ENCODE measurements at regions not wholly inside any gene's neighbourhood (a gene's known extent, or its start where the extent isn't known, plus 50 kb on each side); places are given as distances from the start of the nearest gene placed in this dataset.
"Not testable (repeated sequence)": the region's sequence is repeated elsewhere in the genome, so short reads cannot be mapped to it uniquely, and the experiment has no call there.

DNA sequence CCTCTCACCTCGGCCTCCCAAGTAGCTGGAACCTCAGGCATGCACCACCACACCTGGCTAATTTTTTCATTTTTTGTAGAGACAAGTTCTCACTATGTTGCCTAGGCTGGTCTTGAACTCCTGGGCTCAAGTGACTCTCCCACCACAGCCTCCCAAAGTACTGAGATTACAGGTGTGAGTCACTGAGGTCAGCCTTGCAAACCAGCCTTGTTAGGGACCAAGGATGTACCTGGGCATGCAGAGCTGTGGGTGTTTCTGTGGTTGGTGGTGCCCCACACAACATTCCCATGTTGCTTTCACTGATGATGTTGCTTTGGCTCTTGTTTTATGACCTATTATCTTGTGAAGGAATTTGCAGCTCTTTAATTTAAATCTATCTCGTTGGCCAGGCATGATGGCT, 54.8 kb downstream of the OTUD1 start:
- no peak for DNase-seq

DNA sequence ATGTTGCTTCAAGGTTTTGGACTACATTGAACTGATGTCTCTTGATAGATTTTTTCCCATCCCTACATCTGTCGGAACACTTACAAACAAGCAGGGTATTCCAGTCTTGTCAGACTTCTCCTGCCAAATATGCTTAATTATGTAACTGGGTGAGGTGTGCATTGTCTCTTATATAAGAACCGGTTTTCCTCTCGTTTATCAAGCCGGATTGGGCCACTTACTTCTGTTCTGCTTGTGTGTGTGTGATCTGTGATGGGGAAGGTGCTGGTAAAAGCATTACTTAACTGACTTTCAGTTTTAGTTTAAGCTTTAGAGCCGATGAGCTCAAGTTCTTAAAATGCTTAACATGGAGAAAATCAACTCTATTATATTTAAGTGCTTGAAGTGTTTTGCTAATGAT, 57.9 kb downstream of the OTUD1 start:
- no peak for DNase-seq

DNA sequence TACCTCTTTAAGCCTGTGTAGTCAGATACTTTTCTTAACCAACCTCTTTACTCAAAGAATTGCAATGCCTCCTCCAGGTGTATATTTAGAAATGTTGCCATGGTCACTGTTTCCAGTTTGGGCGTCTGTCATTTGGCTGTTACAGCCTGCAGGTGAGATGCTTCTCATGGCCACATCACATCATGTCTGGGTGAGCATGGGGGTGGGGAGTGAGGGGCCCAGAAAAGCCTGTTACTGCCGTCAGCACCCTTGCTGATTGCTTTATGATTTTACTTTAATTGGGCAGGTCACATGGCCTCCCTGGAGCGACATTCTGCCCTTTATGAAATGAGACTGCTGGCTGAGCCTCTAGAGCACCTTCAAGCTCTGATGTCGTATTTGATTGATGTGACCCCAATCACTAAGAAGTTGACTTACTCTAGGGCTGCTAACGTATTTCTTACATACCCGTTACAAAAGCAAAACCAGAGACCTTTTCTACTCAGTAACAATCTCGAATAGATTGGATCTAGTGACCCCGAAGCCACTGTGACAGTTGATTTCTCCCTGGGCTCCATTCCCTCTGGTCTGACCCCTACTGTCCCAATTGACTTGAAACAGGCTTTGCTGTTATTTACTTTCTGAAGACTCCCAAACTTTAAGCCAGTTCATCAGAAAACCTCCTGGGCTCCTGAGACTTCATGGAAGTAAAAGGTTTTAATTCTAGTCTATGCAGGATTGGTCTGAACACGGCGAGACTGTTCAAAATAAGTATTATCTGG, 60.7 kb downstream of the OTUD1 start:
- no peak for DNase-seq

DNA sequence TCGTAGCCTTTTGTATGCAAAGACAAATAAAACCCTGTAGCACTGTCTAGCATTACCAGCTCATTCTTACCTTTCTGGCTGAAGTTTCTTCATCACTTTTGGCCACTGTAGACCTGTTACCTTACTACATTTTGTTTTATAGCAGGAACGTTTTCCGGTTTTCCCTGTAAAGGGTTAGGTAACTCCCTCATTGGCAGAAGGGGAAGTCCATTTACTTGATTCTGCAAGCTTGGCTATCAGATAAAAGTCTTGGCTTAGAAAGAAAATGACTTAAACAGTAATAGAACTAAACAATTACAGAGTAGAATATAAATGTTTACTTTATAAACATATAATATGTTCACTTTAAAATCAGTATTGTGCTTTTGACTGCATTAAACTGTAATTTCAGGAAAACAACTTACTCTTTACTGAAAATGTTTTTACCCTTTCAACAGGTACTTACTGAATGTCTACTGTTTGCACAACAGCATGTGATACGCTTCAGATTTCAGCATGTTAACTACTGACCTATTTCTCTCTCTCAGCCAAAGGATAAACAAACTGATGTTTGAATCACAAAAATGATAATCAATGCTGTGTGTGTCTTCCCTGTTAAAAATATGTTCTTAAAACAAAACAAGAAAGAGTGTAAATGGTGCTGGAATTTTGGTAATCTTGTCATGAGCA, 67.1 kb downstream of the OTUD1 start:
- DNase-seq = no peak

DNA sequence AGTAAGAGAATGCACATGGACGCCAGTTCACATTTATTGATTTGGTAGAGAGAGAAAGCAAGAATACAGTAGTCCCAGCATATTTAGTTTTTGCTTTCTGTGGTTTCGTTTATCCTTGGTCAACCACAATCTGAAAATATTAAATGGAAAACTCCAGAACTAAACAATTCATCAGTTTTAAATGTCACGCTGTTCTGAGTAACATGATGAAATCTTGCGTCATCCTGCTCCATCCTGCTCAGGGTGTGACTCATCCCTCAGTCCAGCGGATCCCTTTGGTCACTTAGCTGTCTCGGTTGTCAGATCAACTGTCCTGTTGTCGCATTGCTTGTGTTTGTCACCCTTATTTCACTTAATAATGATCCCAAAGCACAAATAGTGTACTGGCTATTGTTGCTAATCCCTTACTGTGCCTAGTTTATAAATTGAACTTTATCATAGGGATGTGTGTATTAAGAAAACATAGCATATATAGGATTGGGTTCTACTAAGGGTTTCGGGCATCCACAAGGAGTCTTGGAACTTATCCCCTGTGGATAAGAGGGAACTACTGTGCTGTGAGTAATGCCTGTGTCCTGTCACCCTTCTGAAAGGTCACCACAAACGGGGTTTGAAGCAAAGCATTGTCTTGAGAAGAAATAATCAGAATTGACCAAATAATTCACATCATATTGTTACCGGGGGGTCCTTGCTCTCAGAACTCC, 73.6 kb downstream of the OTUD1 start:
- peak; percentile 71 to 90 (median 84) for DNase-seq

DNA sequence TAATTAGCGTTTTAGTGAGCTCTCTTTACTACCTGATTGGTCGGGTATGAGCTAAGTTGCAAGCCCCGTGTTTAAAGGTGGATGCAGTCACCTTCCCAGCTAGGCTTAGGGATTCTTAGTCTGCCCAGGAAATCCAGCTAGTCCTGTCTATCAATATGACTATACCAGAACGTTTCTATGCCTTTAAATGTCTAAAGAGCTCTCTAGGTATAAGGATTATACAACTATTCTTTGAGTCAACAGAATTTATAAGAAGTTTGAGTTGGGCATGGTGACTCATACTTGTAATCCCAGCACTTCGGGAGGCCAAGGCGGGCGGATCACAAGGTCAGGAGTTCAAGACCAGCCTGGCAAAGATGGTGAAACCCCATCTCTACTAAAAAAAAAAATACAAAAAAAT, 74.7 kb downstream of the OTUD1 start:
- DNase-seq = not testable (repeated sequence)

DNA sequence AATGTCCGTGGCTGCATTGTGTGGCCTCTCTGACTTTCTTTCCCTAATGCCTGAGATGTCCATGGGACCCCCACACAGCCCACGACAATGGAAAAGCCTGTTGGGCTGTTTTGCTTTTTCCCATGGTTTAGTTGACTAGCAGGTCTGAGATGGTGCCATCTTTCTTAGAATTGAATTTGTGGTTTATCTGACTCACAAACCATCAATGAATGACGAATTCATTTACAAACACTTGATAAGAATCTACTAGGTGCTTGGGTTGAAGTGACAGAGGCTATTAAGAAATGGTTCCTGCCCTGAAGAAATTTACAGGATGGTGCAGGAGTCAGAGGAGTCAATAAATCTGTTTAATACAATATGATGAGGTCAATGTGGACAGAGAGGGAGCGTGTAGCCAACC, 75.4 kb downstream of the OTUD1 start:
- DNase-seq = no peak

DNA sequence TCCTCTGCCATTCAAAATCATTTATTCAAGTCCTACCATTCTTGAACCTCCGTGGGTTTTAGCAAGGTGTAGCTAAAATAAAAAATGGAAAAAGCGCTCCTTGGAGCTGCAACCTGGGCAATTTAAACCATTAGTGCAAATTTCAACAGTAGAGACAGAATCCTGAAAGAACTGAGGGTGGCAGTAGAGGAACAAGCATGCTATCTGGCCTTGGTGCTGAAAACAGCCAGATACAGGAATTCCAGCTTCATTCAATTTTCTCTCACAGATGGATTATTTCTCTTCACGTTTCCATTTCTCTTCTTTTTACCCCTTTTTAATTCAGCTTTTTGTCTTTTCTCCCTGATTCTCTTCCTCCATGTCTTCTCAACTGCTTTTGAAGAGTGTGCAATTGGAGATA, 77.7 kb downstream of the OTUD1 start:
- peak; percentile 31 to 67 (median 50) for DNase-seq

DNA sequence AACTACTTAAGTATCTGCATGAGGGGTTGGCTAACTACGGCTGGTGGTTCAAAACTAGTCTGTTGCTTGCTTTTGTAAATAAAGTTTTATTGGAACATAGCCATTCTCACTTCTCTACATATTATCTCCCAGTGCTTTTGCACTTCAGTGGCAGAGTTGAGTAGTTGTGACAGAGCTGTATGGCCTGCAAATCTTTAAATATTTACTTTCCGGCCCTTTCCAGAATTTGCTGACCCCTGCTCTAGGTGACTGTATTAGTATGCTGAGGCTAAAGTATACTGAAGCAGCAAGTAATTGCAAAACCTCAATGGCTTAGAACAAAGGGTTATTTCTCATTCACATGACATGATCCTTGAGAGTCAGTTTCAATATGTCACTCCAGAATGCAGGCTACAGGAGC, 78.3 kb downstream of the OTUD1 start:
- no peak for DNase-seq

DNA sequence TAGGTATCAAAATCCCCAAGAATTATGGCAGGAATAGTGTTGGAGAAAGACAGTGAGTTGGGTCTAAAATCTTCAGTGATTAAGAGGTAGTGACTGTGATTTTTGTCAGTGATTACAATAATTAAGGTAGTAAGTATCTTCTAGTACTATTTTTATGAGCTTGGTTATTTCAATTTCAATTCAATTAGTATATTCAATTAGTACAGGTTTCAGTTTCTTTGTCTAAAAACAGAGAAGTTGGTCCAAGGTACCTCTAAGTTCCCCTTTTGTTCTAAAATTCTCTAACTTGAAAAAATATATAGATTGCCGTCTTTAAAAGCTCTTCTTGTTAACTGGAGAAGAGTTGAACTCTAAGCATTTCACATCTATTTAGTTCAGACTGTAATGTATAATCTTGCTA, 82.9 kb downstream of the OTUD1 start:
- DNase-seq = no peak

DNA sequence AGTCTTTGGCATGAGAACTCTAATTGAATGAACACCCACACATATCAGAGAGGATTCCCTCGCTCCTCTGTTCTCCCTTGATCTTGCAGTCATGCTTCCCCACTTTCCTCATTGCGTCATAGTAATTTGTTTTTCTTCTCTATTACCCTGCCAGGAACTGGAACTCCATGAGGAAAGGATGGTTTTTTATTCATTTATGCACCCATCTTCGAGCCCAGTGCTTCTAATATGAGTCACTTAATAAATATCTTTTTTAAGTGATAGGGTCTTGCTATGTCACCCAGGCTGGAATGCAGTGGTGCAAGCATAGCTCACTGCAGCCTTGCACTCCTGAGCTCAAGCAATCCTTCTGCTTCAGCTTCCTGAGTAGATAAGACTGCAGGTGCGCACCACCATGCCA, 83.5 kb downstream of the OTUD1 start:
- peak in 2 of 4 experiments; percentile 33 to 40 for DNase-seq

DNA sequence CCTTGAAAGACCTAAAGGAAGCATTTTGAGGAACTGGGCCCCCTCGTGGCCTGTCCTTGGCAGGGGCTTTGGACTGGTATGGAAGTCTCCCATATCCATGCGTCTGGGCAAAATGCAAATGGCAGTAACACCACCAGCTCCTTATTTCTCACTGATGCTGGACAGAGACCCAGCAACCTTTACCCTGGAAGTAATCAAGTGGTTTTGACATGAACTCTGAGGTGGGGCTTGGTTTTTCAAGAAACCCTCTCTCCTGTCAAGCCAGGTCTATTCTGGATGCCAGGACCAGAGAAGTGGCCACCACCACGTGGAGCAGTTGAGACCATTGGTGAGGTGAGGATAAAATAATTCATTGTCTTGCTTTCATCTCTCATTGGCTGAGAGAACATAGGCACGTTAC, 84.4 kb downstream of the OTUD1 start:
- peak in 2 of 4 experiments; percentile 18 to 33 for DNase-seq

DNA sequence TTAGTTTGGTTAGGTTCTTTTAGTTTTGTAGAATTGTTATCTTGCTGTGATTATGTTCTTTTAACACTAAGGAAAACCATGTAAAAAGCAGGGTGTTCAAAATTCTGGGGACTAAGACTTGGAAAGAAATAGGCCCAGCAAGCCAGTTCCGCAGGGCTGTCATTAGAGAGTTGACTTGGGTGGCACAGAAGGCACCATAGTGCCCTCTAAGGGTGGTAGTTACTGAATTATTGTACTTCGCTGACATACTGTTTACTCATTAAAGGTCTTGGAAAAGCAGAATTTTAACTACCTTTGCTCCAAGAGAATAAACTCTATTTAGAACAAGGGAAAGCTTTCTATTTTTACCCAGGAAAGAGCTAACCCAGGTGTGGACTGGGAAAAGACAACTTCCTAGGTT, 86.5 kb downstream of the OTUD1 start:
- DNase-seq = peak in 3 of 4 experiments; percentile 40 to 55 (median 41)

DNA sequence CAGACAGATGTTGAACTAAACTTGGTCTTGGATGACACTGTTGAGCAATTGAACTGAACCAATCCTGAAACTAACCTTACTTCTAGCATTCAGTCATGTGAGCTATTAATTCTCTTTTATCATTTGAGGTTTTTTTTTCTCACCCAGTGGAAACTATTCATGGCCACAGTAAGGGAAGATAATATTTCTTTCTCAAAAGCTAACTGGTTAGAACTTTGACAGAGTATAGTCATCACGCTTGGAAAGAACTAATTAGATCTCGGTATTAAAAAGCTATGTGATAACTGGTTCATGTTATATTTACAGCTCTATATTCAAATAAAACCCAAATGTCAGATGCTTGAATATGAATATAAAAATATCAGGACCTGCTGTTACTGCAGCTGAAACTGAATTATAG, 89.5 kb downstream of the OTUD1 start:
- DNase-seq = no peak

DNA sequence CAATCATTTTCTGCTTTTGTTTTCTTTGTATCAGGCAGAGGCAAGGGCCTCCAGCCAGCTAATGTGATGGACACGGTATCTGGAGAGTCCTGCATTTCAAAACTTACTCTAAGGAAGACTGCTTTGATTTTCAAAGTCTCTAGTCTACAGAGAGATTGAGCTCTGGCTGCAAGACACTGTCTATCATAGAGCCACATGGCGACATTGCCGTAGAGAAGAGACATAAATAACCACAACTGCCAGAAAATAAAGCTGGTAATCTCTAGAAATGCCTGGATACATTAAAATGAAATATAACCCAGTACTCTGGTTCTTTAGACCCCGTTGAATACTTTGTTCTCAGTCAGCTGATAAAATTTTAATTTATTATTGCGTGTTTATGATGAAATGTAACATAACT, 90.8 kb downstream of the OTUD1 start:
- DNase-seq = no peak

DNA sequence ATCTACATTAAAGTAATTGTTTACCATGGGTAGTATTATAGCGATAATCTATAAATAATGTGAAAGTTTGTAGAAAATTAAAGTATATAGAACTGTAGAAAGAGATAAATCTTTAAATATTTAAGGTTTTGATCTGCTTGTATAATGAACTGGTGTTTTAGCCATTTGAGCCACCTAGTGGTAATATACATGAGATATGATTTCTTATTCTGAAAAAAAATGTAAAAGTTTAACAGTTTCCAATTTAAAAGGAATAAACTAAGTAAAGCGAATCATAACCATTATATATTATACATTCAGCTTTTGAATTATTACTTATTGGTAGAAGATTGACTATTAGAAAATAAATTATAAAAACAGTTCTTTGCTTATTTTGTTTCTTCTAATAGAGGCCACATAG, 91.2 kb downstream of the OTUD1 start:
- DNase-seq = peak in 2 of 4 experiments; percentile 26 to 49

DNA sequence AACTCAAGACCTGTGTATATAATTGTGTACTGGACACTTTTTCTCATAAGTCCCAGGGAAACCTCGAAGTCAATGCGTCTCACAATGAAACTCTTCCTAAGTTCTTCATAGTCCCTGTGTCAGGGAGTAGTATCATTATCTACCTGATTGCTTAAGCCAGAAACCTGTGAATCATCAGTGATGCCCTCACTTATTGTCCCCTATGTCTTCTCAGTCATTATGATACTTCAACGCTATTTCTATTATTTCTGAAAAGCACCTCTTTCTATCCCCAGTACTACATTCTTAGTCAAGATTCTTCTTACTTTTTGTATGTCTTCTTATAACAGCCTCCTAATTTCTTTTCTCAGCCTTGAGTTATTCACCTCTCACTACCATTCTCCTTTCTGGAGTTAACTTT, 94.3 kb downstream of the OTUD1 start:
- DNase-seq = no peak

DNA sequence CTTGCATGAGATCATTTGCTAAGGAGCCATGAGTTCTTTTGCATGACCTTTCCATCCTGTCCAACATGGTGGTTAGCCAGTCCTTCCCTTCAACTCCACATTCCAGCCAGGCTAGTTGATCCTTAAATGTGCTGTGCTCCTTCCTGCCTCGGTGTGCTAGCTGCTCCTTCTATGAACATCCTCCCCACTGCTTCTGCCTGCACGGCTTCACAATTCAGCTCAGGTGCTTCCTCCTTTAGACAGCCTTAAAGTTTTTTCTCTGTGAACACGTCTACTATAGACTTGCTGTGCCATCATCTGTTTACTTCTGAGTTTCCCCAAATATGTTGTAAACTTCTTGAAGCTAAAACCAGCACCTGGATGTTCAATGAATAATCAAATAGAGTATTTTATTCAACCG, 95.5 kb downstream of the OTUD1 start:
- DNase-seq = no peak

DNA sequence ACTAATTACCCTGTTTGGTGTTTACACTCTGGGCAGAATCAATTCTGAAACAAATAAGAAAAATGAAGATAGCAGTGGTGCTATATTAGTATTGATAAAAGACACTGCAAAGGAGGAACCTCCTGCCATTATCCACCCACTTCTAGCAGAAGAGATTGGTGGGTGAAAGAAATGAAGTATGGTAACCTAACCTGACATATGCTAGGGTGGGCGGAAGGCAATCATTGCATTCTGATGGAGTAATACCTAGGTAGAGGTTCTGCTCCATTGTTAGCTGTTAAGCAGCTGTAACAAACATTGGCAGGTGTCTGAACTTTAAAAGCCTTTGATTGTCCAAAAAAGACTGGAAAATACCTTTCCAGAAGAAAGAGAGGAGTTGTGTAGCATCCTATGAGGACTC, 95.9 kb downstream of the OTUD1 start:
- no peak for DNase-seq

DNA sequence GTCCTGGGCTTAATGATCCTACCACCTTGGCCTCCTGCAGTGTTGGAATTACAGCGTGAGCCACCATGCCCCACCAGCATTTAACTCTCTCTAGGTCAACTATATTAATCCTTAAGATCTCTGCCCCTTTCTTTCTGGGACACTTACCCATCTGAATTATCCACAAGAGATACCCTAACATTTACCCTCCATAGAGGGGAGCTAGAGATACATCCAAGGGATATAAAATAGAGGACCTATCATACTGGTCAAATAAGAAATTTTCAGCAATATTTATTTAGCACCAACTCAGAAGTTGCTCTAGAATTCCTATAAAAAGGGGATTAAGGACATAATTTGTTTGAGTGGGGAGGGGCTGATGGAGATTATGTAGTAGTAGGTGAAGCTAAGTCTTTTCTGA, 96.5 kb downstream of the OTUD1 start:
- DNase-seq = no peak

DNA sequence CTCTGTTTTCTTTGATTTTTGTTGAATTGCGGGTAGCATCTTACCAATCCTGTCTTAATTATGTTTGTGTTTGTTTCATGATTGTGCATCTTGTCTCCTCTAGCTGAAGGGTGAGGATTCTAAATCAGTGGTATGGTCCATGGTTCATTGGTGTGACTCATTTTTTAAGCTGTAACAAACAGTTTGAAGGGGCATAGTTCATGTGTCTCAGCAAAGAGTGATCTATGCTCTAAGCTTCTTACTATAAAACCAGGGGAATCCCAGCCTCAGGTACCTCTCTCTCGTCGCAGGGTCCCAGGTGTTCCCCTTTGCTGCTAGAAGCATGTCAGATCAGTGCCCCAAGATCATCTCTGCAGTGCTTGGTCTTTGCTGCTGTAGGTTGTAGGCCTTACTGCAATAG, 100.1 kb downstream of the OTUD1 start:
- no peak for DNase-seq

DNA sequence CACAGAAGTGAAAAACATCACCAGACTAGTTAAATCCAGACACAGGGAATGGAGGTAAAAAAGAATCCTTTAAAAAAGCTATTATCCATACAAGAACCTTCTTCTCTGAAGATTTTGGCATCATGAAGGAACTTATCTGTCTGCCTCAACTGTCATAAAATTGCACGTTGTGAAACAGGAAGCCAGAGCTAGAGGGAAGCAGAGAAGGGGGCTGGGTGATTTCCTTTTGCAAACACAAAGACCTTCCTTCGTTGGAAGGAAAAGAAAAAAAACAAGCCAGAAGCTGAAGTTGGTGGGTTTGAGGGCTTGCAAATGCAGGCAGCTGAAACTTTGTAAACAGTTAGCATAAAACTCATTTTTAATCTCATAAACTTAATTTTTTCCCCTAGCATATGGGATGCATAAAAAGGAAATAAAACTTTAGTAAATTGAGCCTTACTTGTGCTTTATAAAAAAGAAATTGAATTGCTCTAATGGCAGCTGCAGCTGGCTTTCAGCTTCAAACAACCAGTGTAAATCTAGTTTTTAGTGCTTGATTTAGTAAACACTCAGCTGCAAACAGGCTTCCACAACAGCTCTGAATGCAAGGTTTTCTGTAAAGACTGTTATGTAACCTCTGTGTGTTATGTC, 101.6 kb downstream of the OTUD1 start:
- DNase-seq = peak in 3 of 4 experiments; percentile 47 to 70 (median 48)

DNA sequence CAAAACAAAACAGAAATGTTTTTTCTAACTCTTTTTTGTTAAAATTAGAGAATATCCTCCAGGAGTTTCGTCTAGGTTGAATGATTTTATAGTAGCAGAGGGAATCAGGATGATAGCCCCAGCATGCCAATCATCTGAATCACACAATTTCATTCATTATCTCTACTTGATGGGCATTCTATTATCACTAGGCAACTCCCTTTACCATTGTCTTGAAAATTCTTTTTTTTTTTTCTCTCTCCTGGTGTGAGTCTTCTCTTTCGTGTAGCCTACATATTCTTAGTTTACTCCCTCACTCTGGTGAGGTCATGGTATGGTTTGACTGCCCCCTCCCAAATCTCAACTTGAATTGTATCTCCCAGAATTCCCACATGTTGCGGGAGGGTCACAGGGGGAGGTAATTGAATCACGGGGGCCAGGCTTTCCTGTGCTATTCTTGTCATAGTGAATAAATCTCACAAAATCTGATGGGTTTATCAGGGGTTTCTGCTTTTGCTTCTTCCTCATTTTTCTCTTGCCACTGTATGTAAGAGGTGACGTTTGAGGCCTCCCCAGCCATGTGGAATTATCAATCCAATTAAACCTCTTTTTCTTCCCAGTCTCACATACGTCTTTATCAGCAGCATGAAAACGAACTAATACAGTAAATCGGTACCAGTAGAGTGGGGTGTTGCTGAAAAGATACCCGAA, 105.0 kb downstream of the OTUD1 start:
- peak; percentile 36 to 60 (median 48) for DNase-seq
